Stimulated activated naive CD8-positive, alpha-beta T cell treated with anti-CD3 and anti-CD28 coated beads, Interleukin-15, Interleukin-2, amounts not matched to agents 100 U/mL and 50 U/mL, for 24 hours (primary cell): ENCODE measurements at regions not wholly inside any gene's neighbourhood (a gene's known extent, or its start where the extent isn't known, plus 50 kb on each side); places are given as distances from the start of the nearest gene placed in this dataset.
"Not testable (repeated sequence)": the region's sequence is repeated elsewhere in the genome, so short reads cannot be mapped to it uniquely, and the experiment has no call there.

ENCODE experiments used
- ATAC-seq: fragments of 150-1000 bp; cut with Tn5 transposase; one replicate; pipeline ENCODE4 v1.10.0; 2021
- DNase-seq: peaks from one replicate; pipeline ENCODE4 v3.0.0; 2021

GRCh38 chr4:128566693-128567092 is 242.8 kb upstream of the JADE1 start:
- ATAC-seq (no peak), DNase-seq (no peak)

GRCh38 chr4:128565565-128566186 is 243.8 kb upstream of the JADE1 start:
- peak; percentile 58 for ATAC-seq
- DNase-seq = peak; percentile 15

GRCh38 chr4:128565054-128565453 is 244.4 kb upstream of the JADE1 start:
- DNase-seq (no peak), ATAC-seq (no peak)

DNA sequence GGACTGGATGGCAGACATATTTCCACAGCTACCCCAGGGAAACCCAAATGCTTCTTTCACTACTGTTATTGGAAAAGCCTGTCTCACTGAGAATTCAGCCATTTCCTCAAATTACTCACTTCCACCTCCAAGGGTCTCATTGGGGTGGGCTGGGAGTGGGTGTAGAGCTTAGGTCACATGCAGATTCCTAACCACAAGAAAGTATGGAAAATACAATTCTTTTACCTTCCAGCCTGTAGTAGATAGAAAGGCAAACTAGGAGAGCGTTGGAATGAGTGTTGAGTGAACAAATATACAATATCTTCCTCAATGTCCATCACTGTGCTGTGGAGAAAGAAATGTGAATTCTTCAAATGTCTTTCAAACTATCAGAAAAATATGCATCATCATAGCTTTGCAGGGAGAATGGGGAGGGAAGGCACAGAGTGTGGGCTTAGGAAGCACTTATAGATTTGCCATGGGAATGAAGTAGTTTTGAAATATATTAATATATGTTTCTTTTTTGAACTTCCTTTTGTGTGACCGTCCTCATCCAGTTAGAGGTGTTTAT is 245.3 kb upstream of the JADE1 start:
- no peak for ATAC-seq
- no peak for DNase-seq

DNA sequence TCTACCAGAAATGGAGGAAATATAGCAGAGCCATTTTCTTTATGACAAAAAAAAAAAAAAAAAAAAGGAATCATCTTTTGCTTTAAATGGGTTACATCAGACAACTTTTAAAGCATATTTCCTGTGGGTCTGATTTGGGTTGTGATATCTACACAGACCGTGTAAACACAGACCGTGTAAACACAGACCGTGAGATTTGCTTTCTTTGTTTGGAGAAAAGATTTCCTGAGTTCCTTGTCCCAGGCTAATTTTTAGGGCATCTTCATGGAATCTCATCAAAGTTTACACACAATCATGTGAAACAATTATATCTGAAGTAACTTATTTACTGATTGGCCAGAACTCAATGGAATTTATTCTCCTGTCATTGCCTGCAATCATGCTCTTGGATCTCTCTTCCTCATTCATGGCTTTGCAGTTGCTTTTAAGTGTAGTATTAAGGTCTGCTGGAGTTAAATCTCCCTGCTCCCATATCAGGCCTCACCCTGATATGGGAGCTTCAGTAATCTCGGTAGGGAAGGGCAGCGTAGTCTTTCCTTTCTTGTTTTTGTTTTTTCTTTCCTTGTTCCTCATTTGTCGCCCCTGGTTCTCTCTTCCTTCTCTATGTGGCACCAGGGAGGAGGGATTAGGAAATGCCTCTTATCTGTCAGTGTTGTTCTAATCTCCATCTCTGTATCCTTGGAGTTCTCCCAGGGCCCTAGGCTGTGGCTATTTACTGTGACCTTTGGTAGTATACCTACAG is 248.6 kb upstream of the JADE1 start:
- DNase-seq (no peak), ATAC-seq (no peak)

- no peak for ATAC-seq
Measured at GRCh38 chr4:128558896-128559679, 250.4 kb upstream of the JADE1 start.

GRCh38 chr4:128556756-128557155 is 252.7 kb upstream of the JADE1 start:
- DNase-seq = no peak
- no peak for ATAC-seq

More at GRCh38 chr4:128558896-128559679, 250.4 kb upstream of the JADE1 start:
- no peak for DNase-seq

GRCh38 chr4:128553686-128554515 is 255.6 kb upstream of the JADE1 start:
- ATAC-seq (no peak), DNase-seq (no peak)

GRCh38 chr4:128552586-128552907 is 257.0 kb upstream of the JADE1 start:
- DNase-seq (no peak), ATAC-seq (no peak)

- no peak for ATAC-seq
- no peak for DNase-seq
Measured at GRCh38 chr4:128551280-128551679, 258.2 kb upstream of the JADE1 start.

GRCh38 chr4:128550060-128550459 is 259.4 kb upstream of the JADE1 start:
- DNase-seq = no peak
- ATAC-seq = no peak

DNA sequence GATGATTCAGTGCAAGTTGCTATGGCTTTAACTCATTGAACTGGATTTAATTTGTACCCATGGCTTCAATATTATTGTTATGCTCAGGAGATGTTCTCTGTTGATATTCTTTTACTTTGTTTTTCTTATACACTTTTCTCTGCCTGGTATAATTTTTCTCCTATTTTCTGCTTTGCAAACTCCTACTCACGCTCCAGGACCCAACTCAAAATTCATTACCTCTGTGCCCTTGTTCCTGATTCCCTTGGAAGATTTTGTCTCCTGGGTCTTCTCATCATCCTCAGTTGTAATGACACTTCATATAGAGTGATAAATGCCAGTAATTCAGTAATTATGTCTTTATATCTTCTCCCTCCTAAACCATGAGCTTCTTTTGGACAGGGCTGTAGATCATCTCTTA is 259.9 kb upstream of the JADE1 start:
- no peak for ATAC-seq
- DNase-seq = no peak

DNA sequence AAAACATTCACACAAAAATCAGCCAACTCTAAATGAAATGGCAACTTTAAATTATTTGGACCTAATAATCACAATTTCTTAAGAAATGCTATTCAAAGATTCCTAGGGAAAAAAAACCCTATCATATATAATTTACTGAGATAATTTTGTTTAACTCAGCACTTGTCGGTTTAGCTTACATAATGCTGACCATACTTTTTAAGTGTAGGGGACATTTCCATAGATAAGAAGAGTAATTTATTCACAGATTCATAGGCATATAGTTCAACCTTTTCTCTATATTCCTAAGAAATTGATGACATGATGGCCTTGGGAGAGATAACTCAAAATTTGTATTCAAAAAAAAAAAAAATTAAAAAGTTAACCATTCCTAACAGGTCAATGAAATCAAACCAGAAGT is 260.8 kb upstream of the PGRMC2 start:
- no peak for DNase-seq

DNA sequence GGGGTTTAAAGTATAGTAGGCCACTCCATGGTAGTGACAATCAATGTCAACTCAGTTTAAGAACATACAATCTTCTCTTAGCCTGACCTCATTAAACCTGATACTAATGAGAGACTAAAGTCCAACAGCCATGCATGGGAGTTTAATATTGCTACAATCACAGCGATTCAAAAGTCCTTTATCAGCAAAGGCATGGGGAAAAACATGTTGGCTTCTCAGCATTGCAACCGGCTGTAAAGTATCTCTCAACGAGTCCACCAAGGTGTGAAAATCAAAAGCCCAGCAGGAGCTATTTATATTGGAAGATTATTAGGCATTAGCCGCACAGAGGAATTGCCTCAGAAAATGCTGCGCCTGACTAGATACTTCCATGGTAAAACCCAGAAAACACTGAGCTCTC is 256.7 kb upstream of the PGRMC2 start:
- ATAC-seq = no peak
- DNase-seq = no peak

More for the DNA sequence above, 260.8 kb upstream of the PGRMC2 start:
- no peak for ATAC-seq

- no peak for DNase-seq
- no peak for ATAC-seq
Measured at GRCh38 chr4:128543696-128544095, 256.1 kb upstream of the PGRMC2 start.

GRCh38 chr4:128542047-128542446 is 254.4 kb upstream of the PGRMC2 start:
- ATAC-seq = no peak
- DNase-seq = no peak

DNA sequence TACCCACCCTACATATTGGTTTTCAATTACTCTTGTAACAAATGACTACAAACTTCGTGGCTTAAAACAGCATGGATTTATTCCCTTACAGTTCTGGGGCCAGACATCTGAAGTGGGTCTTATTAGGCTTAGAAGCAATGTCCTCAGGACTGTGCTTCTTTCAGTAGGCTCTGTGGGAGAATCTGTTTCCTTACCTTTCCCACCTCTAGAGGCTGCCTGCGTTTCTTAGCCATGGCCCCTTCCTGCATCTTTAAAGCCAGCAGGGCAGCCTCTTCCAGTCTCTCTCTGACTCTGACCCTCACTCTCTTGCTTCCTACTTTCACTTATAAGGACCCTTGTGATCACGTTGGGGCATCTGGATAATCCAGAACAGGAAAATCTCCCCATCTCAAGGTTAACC is 252.5 kb upstream of the PGRMC2 start:
- DNase-seq (no peak), ATAC-seq (no peak)

DNA sequence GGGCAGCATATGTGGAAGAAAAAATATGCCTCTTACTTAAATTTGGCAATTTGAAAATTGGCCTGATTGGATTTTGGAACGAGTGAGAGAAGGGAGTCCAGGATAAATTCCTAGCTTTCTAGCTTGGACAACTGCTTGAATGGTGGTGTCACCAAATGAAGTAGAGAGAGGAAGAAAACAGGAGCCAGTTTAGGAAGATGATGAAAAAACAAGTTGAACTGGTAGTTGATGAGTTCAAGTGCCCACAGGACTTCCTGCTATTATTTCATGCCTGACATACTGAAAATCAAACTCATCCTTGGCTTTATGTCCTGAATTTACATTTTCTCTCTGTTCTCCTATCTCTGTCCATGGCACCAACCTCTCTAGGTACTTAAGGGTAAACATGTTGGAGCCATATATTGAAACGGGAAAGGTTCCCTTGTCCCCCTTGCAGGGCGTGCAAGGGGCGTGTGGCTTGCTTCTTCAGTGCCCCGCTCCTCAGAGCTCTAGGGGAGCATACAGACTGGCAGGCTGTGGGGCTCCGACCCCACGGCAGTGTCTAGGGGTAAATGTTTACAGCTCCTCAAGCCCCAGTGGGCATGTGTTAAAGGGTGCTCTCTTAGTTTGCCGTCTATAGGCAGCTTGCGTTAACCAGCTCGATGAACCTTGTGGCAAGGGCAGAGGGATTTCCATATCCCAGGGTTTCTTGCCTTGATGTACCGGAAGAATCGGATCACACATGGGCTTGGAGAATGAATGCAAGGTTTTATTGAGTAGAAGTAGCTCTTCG is 250.7 kb upstream of the PGRMC2 start:
- DNase-seq (no peak), ATAC-seq (no peak)

- no peak for ATAC-seq
- DNase-seq = no peak
Measured at GRCh38 chr4:128536746-128537145, 249.1 kb upstream of the PGRMC2 start.

GRCh38 chr4:128535510-128535909 is 247.9 kb upstream of the PGRMC2 start:
- not testable (repeated sequence) for DNase-seq, ATAC-seq
